Kidney (tissue), 13 donors: ENCODE measurements at regions not wholly inside any gene's neighbourhood (a gene's known extent, or its start where the extent isn't known, plus 50 kb on each side); places are given as distances from the start of the nearest gene placed in this dataset.

ENCODE experiments used
- DNase-seq, 5 donors: peaks; one replicate each; pipeline ENCODE4 v3.0.0-alpha.2; 2013 to 2020
- FAIRE-seq: peaks from 2 replicates; lab custom pipeline; 2012; peaks lifted over from hg19 to GRCh38; lab: Jason Lieb, UNC
- H3K27ac ChIP-seq, 2 donors: one replicate each; pipeline ENCODE4 v1.7.0; 2013; ENCODE audit warnings: low read depth in 2 of 2, low read length in 2 of 2, inconsistent platforms in 1 of 2
- H3K27me3 ChIP-seq: one replicate; pipeline ENCODE4 v1.7.1; 2013; ENCODE audit warnings: low read length, inconsistent platforms; ENCODE audit not compliant: control insufficient read depth, insufficient read depth
- H3K36me3 ChIP-seq, 3 donors: one replicate each; pipeline versions ENCODE4 v1.7.0 to v1.7.1; 2013; ENCODE audit warnings: low read length in 3 of 3, control low read depth in 1 of 3, inconsistent platforms in 1 of 3; ENCODE audit not compliant: insufficient read depth in 3 of 3, control insufficient read depth in 2 of 3
- H3K4me1 ChIP-seq, 3 donors: one replicate each; pipeline versions ENCODE4 v1.7.0 to v1.7.1; 2013; ENCODE audit warnings: low read length in 3 of 3, inconsistent platforms in 1 of 3, low read depth in 1 of 3; ENCODE audit not compliant: control insufficient read depth in 2 of 3, insufficient read depth in 2 of 3
- H3K4me3 ChIP-seq, 3 donors: one replicate each; pipeline versions ENCODE4 v1.7.0 to v1.8.1; 2013; ENCODE audit warnings: low read length in 3 of 3, control low read depth in 1 of 3, inconsistent platforms in 1 of 3
- H3K9ac ChIP-seq, 3 donors: one replicate each; pipeline versions ENCODE4 v1.7.0 to v1.7.1; 2013; ENCODE audit warnings: low read length in 3 of 3, control low read depth in 1 of 3, inconsistent platforms in 1 of 3
- H3K9me3 ChIP-seq, 3 donors: one replicate each; pipeline versions ENCODE4 v1.7.0 to v1.7.1; 2013; ENCODE audit warnings: low read length in 3 of 3, control low read depth in 1 of 3, inconsistent platforms in 1 of 3; ENCODE audit not compliant: control insufficient read depth in 2 of 3, insufficient read depth in 1 of 3
- intact Hi-C: fragments of 100-400 bp; cut with DNase I; formaldehyde crosslinking; loops from one replicate; pipeline ENCODE4 v1.11.1; 2022
- TF ChIP-seq, protein P1 (sequence below): IDR thresholded peaks from 3 replicates; pipeline ENCODE4 v1.5.1; 2012; ENCODE audit warnings: mild to moderate bottlenecking, moderate library complexity, borderline replicate concordance; ENCODE audit not compliant: insufficient read depth; ENCODE audit errors: extremely low read depth
- donor health status: control.
- donor health status: control.
- donor health status: control.
- donor health status: control.
- donor health status: control.
- donor health status: DM: yes; HTN: yes; CAD: no.
- donor health status: Normal renal cell carcinoma (clear cell type).

DNA sequence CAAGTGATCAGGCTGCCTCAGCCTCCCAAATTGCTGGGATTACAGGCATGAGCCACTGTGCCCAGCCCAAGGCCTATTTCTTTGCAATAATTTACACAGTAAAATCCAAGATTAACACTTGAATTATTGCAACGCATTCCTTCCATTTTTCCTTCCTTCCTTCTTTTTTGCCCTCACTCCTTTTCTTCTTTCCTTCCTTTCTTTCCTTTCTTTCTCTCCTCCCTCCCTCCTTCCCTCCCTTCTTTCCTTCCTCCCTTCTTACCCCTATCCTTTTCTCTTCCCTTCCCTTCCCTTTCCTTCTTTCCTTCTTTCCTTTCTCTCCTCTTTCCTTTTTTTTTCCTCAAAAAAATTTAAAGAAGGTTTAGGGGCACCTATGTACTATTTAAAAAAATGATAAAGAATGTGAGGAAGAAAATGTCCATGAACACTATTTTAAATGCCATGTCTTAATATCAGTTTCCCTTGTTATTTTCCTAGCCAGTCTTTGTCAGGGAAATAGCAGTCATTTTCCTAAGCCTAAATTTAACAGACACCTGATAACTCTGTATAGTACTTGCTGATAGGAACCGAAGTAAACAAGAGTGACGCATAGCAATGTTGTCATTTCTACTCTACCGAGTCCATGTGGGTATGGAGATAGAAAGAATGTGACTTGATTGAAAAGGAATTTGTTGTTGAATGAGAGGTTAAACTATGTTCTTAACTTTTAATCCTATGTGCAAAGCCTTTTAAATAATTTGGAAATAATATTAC lies 79.8 kb upstream of the HMCN1 start:
- H3K27ac ChIP-seq, result no peak overlapping the region
- H3K4me3 ChIP-seq, result no peak overlapping the region
- H3K9ac ChIP-seq, result no peak overlapping the region
- no peak for DNase-seq
- no peaks in the 10 kb centered on the region for H3K27me3 ChIP-seq
- no peaks in the 10 kb centered on the region for H3K36me3 ChIP-seq
- no peaks in the 10 kb centered on the region for H3K9me3 ChIP-seq
- TF ChIP-seq, protein P1, sequence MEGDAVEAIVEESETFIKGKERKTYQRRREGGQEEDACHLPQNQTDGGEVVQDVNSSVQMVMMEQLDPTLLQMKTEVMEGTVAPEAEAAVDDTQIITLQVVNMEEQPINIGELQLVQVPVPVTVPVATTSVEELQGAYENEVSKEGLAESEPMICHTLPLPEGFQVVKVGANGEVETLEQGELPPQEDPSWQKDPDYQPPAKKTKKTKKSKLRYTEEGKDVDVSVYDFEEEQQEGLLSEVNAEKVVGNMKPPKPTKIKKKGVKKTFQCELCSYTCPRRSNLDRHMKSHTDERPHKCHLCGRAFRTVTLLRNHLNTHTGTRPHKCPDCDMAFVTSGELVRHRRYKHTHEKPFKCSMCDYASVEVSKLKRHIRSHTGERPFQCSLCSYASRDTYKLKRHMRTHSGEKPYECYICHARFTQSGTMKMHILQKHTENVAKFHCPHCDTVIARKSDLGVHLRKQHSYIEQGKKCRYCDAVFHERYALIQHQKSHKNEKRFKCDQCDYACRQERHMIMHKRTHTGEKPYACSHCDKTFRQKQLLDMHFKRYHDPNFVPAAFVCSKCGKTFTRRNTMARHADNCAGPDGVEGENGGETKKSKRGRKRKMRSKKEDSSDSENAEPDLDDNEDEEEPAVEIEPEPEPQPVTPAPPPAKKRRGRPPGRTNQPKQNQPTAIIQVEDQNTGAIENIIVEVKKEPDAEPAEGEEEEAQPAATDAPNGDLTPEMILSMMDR, result no peak
- FAIRE-seq, result no peak
- intact Hi-C loops, result no loop called here
- H3K4me1 ChIP-seq, result peaks cover 0 to 7% (median 0%) of the 10 kb centered on the region in 3 donors

DNA sequence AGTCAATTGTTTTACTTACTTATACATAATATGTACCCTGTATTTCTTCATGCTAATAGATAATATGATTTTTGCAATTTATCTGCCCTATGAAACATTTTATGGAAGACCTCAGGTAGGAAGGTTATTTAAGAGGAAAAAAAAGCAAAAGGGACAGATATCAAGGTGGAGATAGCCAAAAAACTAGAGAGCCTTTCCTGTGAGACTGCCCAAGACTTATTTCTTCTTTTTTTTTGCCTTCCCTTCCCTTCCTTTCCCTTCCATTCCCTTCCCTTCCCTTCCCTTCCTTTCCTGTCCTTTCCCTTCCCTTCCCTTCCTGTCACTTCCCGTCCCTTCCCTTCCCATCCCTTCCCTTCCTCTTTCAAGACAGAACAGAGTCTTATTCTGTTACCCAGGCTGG lies 80.6 kb upstream of the HMCN1 start:
- H3K36me3 ChIP-seq, result no peaks in the 10 kb centered on the region
- TF ChIP-seq, protein P1, result no peak
- no peaks in the 10 kb centered on the region for H3K27me3 ChIP-seq
- intact Hi-C loops, result no loop called here
- H3K9ac ChIP-seq, result no peak overlapping the region
- FAIRE-seq (no peak), DNase-seq (no peak)
- no peaks in the 10 kb centered on the region for H3K9me3 ChIP-seq
- H3K27ac ChIP-seq, result no peak overlapping the region
- peaks cover 0 to 7% (median 0%) of the 10 kb centered on the region in 3 donors for H3K4me1 ChIP-seq
- H3K4me3 ChIP-seq, result no peak overlapping the region

DNA sequence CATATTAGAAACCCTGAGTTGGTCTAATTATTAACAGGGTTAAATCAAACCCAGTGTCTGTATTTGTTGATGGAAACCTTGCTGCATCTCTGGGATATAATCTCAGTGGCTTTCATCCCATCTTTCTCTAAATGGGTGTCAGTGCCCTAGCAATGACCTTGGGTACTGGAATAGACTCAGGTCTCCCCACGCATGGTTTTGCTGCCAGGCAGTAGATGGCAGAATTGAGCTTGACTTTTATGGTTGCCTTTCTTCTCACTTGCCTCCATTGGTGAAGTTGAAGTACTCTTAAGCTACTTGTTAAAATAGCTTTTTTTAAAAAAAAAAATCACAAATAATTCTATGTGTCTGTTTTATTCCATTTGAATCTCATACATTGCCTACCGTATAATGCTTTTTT lies 81.8 kb upstream of the HMCN1 start:
- FAIRE-seq, result no peak
- TF ChIP-seq, protein P1, result no peak

More for the DNA sequence above, 81.8 kb upstream of the HMCN1 start:
- H3K4me3 ChIP-seq, result no peak overlapping the region
- peaks cover 0 to 10% (median 0%) of the 10 kb centered on the region in 3 donors for H3K4me1 ChIP-seq
- H3K9ac ChIP-seq, result no peak overlapping the region
- intact Hi-C loops, result no loop called here
- no peaks in the 10 kb centered on the region for H3K27me3 ChIP-seq
- no peak for DNase-seq
- no peaks in the 10 kb centered on the region for H3K36me3 ChIP-seq
- H3K27ac ChIP-seq, result no peak overlapping the region
- H3K9me3 ChIP-seq, result no peaks in the 10 kb centered on the region
